ENCODE measurements at regions not wholly inside any gene's neighbourhood (a gene's known extent, or its start where the extent isn't known, plus 50 kb on each side); places are given as distances from the start of the nearest gene placed in this dataset.

DNA sequence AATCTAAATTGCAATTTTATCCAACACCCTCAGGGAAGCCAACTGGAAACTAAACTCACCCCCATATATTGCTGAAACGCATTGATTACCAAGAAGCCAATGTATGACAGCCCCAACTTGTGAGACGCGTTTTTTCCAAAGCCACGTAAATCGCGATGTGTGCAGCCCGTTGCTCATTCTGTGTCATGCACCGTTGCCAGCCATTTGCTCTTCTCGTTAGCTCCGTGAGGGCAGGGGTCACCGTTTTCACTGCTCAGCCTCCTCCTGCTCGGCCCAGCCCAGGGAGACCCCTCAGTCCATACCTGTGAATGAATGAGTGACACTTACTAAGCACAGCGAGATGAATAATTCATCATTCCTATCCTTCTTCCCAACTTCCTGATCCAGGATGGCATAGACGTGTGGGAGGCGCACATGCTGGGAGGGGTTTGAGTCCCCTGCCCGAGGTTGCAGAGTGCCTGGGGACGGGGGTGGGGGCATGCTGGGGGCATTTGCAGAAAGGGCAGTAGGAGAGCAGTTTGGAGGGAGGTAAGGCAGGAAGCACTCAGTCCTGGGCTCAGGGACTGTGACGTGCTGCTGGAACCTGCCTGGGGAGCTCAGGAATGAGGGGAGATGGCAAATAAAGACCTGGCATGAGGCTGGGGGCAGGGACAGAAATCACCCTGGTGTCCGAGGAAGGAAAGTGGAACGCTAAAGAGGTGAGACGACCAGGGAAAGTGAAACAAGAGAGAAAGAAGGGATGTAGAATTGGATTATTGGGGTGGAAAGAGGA is 104.2 kb upstream of the SDK1 start:
- DNase-seq = no peak

DNA sequence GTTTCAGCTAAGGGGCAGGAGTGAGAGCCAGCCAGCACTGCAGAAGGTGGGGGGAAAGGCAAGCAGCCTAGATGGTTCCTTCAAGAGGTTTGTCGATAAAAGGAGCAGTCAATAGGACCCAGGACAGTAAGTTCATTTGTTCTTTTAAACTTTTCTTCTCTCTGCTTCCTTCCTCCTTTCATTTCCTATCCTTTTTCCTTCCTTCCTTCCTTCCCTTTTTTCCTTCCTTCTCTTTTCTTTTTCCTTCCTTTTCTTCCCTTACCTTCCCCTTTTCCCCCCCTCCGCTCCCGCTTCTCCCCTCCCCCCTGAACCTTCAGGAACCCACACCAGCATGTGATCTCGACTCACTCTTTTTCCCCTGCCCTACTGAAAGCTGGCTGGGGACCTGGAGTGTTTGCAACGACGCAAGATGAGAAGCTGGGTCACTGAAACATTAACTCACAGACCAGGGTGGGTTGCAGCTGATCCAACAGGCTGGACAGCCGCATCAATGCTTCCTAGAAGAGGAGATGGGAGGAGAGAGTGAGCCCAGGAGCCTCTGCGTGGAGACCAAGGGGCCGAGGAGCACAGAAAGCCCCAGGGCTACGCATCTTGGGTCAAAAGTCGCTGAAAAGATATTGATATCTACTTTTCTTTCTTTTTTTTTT is 103.4 kb upstream of the SDK1 start:
- no peak for DNase-seq

DNA sequence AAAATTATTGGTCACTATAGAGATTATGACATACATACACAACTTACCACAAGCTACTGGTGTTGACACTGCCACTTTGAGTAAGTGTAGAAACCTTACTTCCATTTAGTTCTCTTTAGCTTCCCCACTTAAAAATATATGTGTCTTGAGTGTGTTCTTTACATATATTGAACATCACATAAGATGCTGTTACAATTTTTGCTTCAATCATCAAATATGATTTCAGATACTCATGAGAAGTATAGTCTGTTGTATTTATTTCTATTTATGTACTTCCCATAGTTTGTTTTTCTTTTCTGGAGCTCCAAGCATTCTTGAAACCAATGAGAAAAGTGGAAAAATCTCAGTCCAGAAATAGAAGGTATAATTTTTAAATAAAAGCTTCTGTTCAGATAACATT is 102.7 kb upstream of the SDK1 start:
- DNase-seq = no peak

DNA sequence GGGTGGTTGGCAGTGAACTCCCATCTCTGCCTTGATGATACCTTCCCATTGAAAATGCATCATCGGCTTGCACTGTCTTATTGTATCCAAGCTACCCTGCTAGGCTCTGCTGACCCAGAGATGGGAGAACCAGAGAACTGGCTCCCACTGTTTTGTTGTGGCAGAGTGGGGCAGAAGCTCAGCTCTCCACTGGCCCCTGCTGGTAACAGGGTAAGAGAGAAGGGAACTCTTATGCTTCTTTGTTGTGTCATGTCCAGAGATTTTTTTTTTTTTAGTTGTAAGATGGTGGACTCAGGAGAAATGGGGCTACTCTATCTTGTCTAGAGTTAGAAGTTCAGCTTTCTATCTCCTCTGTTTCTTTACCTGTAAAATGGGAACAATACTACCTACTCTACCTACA is 100.5 kb upstream of the SDK1 start:
- DNase-seq = peak; percentile 2

DNA sequence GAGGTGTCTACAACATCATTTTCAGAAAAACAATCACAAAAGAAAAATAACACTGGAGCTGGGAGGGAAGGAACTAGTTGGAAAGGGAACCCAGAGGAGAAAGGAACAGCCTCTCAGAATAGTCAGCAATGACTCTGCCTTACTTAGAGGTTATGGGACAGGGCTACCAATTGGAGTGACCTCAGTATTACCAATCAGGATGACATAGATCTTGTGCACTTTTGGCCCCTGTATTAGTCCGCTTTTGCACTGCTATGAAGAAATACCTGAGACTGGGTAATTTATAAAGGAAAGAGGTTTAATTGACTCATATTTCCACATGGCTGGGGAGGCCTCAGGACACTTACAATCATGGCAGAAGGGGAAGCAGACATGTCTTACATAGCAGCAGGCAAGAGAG is 99.7 kb upstream of the SDK1 start:
- DNase-seq = no peak

DNA sequence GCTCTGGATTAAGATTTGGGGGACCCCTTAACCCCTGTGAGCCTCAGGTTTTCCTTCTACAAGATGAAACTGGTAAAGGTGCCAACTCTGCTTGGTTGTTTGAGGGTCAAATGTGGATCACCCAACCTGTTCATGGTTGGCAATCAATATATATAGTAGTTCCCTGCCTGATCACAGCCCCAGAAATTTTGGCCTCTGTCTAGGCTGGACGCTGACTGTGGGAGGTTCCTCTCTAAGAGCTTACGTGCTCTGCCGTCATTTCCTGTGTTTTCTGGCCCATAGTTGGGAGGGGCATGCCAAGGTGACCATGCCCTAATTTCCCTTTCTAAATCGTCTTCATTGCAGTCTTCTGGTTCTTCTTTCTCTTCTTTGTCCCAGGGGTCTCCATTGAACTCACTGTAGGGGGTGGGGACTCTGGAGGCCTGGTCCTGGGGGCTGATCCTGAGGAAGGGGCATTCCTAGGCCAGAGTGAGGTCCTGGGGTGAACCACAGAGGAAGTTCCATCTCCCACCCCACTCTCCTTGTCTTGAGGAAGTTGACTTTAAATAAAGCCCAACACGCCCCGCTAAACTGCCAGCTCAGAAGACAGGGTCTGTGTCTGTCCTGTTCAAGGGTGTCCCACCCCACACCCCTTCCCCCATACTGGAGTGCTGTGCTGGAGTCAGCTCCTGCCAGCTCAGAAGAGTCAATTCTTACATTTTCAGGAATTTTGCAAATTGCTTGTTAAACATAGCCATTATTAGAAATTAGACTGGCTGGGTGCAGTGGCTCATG is 98.9 kb upstream of the SDK1 start:
- DNase-seq = no peak

DNA sequence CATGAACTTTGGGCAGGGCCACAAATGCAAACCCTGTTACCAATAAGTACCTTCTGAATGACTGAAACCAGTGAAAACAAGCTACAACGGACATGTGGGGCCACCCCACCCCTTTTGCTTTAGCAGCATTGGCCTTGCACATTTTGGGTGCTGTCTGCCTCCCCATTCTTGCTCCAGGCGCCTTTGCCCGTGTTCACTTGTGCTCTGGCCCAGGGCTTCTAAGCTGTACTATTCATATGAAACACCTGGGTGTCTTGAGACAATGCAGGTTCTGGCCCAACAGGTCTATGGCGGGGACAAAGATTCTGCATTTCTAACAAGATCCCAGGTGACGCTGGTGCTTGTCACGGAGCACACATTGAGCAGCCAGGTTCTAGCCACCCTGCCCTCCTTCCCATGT is 96.5 kb upstream of the SDK1 start:
- DNase-seq = no peak

DNA sequence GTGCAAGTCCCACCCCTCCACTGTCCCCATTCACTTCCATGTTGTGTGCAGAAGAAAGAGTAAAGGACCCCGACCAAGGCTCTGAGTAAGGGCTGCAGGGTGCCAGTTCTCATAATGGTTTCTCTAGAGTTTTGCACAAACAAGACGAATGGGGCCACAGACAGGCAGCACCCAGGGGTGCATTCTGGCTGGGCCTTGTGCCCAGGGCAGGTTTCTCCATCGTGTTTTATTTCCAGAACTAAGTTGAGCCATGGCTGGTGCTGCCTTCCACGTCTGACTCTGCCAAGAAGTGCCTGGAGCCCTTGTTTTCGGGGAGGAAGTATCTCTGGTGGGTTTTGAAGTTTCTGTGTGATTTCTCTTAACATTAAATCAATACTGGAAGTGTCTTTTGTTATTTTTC is 95.0 kb upstream of the SDK1 start:
- DNase-seq = no peak

DNA sequence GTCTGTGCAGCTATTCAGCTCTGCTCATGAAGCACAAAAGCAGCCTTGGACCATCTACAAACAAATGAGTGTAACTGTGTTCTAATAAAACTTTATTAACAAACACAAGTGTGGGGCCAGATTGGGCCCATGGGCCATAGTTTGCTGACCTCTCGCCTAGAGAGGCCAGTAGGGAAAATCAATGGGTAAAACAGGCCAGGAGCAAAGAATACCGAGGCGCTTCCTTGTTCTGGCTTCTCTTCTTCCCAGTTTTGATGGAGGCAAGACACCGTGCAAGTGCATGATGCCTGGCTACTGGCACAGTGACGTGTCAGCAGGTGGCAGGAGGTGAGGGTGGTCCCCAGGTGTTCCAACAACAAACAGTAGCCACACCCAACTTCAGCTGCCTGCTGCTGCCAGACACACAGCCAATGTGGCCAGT is 94.3 kb upstream of the SDK1 start:
- no peak for DNase-seq

DNA sequence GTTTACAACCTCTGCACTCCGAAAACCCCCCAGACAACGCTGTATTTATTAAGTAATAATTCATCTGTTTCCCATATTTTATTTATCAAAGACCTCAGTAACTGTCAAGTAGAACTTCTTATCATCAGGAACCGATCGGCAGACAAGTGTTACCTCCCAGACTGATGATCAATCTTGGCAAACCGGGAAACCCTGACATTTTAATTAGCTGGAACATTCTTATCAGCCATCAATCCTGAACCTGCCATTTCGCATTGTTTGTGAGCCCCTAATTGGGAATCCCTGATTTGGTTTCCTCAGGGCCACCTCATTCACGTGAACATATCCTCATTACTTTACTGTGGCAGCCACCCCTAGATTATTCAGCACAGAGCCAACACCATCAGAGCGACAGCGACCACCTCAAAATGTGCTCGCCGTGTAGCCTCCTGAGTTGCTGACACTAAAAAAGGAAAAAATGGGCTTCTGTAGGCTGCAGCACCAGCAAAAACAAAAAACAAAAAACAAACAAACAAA is 93.6 kb upstream of the SDK1 start:
- no peak for DNase-seq

DNA sequence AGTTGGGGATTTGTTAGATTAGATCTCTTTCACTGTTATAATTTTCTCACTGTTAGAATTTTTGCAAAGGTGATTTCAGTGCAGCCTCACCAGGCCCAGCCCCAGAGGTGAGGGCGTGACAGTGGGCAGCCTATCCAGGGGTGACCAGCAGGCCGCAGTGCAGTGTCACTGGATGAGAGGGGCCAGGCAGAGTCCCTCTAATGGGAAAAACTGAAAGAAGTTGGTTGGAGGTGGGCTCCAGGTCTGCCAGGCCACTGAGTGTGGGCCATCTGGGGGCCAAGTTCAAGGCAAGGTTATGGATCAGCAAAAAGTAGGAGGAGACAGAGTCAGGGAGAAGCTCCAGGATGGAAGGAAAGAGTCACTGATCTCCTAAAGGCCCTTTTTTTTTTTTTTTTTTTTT is 90.5 kb upstream of the SDK1 start:
- no peak for DNase-seq

DNA sequence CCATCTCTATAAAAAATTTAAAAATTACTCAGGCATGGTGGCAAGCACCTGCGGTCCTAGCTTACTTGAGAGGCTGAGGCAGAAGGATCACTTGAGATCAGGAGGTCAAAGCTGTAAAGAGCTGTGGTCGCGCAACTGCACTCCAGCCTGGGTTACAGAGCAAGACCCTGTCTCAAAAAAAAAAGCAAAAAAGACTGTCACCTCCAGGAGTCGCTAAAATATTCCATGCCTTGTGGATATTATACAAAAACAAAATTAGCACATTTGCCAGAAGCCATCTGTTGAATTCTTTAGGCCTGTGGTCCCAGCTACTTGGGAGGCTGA is 87.0 kb upstream of the SDK1 start:
- DNase-seq = no peak

DNA sequence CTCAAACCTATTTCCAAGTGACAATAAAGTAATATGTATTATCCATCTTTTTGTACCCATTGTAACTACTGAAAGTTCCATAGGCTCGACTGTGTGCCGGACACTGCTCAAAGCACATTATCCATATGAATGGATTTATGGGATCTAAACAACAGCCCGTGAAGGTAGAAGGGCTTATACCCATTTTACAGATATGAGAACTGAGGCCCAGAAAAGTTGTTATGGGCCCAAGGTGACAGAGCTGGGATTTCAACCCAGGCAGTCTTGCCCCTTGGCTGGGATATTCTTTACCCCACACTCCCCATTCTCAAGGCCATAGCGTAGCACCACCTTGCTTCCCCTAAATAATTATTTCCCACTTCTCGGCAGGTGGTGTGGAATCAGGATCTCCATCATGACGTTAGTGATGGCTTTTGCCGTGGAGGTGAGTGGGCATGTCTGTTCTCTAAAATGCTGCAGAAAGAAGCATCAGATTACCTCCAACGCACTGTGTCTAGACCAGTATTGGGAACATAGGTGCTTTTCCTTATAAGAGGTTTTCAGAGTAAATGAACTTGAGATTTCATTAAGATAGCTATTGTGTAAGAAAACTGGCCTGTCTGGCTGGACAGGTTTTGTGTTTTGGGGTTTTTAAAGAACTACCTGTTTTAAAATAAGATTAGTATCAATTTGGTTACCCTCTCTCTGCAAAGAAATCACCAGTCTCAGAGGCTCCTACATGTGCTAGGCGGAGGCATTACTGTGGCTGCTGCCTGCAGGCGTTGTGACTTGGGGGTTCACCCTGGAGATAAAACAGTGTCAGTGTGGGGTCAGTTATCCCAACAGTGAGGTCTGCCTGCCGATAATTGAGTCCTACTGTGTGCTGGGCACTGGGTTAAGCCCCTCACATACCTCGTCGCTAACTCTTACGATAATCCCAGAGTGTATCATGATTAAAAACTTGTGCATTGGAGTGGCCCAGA is 85.1 kb upstream of the SDK1 start:
- no peak for DNase-seq

DNA sequence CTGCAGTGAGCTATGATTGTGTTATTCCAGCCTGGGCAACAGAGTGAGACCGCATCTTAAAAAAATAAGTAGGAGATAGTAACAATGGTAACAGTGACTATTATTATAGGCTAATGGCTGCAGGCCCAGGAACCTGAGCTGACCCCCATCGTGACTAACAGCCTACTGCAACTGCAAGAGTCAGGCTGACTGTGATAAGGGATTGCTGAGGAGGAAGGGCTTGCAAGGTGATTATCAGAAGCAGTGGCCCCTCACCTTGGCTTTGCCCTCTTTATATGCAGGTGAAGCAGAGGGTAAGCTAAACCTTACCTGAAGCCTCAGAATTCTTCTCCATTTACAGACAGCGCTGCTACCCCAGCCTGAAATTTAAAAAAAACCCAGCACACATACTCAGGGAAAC is 83.9 kb upstream of the SDK1 start:
- no peak for DNase-seq

DNA sequence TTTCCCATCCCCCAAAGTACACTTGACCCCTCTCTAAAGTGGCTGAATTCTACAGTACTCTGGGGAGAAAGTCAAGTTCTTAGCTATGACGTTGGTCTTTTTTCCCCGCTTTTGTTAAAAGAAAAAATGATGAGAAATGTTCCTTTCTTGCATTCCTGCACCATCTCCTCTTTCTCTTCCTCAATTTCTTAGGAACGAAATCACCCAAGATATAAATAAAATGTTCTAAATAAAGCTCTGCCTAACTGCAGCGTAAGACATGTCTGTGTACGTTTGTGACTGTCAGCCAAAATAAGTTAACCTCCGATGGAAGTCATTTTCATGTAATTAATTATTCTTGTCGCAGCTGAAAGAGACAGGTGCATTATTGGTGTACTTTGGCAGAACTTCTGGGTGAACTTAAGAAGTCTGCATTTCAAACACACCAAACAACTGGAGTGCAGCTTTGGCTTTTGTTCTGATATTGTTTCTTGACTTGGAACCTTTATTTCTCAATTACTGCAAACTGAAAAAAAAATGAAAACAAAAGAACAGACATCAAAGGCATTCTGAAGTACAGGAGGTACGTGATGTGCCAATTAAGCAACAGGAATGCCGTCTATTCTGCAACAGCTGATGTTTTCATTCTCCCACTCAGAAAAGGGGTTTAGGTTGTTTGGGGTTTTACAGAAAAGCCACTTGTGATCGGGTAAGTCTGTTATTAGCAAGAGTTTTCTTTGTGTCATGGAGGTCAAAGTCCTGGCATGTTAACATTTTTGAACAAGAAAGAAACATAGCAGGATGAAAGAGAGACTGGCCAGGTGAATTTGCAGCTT is 82.4 kb upstream of the SDK1 start:
- no peak for DNase-seq

DNA sequence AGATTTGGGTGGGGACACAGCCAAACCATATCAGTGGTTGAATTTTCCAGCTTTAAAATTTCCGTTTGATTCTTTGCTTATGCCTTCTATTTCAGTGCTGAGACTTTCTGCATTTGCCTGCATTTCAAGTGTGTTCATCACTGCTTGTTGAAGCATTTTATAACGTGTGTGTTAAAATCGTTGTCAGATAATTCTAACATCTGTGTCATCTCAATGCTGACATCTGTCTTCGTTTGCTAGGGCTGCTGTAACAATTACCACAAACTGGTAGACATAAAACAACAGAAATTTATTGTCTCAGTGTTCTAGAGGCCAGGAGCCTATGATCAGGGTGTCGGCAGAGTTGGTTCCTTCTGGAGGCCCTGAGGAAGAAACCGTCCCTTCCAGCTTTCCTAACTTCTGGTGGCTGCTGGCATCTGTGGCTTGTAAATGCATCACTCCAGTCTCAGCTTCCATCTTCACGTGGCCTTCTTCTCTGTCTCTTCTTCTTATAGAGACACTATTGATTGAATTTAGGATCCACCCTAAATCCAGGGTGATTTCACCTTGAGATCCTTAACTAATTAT is 71.1 kb upstream of the SDK1 start:
- DNase-seq = no peak

DNA sequence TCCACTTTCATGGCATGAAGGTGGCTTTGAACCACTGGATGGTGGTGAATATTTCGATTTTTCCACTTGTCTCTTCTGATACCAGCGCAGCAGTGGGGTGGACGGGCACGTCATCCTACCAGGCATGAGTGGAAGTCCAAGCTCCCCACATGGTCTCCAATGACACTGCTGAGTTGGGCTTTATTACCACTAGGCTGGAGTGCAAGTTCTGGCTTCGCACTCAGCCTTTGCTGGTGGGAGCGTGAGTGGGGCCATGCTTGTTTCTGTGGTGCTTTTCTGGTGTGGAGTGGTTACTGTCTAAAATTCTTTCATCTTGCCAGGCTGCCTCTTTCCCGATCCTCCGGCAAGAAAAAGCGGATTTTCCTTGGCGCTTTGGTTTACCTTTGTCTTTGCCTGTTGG is 70.1 kb upstream of the SDK1 start:
- DNase-seq = no peak

DNA sequence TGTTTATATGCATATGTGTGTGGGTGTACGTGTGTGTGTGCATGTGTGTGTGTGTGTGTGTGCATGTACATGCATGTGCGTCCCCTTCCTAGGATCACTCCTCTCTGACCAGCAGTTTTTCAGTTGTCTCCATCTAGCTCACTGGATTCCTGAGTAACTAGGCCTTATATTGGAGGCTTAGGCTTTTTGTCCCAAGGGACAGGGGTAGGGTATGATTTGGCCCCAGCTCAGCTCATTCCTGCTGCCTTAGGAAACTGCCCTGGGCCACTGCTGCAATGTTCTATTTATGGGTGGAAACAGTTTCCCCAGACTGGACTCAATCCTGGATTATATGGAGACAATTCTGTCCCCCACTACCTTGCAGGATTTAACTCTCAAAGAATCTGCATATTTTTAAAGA is 68.8 kb upstream of the SDK1 start:
- peak; percentile 9 for DNase-seq

DNA sequence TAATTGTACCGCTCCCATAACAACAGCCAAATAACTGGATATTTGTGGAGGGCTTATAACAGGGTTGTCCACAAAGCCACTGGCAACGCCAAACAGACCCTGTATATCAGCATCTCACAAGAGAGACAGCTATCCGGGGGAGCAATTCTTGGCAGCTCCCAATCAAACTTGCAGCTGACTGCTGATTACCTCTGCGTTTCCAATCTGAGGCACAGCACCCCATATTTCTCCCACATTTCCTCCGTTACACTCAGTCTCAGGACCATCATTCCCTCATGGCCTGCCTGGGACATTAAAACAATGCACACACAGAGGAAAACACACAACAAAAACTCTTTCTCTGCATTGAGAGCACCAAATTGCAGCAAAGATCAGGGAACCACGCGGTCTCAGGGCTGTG is 67.8 kb upstream of the SDK1 start:
- DNase-seq = no peak

DNA sequence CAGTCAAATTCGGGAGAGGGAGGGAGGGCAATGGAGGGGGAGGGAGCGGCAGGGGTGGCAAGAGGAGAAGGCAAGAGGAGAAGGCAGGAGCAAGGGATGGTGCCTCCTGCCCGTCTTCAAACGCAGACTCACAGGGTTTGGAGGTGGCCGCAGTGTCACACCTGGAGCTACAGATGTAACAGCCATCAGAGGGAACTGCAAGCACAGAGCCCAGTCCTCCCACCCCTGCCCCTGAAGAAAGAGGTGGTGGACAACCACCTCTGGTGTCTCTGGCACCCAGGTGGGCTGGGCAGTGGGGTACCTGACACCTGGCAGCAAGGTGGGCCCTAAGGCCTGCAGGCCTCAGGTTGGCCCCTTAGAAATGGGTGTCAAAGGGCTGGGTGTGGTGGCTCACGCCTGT is 67.0 kb upstream of the SDK1 start:
- no peak for DNase-seq

DNA sequence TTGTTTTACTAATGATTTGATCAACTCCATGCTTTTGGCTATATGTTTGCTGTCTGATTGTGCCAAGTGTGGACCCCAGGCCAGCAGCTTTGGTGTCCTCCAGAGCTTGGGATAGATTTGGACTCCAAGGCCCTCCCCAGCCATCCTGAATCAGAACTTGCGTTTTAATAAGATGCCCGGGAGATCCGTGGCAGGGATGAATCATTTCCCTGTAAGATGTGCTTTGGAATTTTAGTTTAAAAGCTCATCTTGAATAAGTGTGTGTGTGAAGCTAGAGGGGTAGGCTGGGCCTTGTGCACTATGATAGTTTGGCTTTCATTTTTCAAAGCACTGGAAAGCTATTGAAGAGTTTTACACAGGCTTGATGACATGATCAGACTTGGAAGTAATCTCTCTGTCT is 66.2 kb upstream of the SDK1 start:
- no peak for DNase-seq

DNA sequence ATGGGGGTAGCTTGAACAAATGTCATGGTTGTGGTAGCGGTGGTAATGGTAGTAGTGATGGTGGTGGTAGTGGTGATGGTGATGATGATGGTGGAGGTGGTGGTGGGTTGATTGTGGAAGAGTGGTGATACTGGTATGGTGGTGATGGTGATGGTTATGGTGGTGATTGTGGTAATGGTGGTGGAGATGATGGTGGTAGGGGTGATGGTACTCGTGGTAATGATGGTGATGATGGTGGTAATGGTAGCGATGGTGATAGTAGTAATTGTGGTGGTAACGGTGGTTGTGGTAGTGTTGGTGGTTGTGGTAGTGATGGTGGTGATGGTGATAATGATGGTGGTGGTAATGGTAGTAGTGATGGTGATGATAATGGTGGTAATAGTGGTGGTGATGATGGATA is 65.7 kb upstream of the SDK1 start:
- no peak for DNase-seq
